ENCODE measurements at regions not wholly inside any gene's neighbourhood (a gene's known extent, or its start where the extent isn't known, plus 50 kb on each side); places are given as distances from the start of the nearest gene placed in this dataset.
"Not testable (repeated sequence)": the region's sequence is repeated elsewhere in the genome, so short reads cannot be mapped to it uniquely, and the experiment has no call there.

DNA sequence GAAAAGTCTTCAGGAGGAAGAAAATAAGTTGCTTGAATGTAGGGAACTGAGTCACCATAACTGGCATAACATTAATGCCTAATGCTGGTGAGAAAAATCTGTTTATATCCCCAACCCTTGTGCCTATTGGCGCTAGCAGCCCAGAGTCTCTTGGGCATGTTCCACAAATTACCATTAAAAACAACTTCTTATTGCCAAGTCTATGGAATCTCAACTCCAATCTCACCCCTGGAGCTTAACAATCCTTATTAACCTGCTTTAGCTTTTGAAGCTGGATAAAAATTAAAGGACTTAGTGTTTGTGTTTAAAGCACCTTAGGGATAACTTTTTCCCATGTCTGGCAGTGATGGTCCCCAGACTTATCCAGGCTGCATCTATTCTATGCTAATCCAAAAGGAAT, 143.0 kb downstream of the APIP start:
- no peak for DNase-seq
- 0 to 87% (median 17%) methylated on average over 1 of the region's 1 CpG for WGBS, 4 donors
- Histone ChIP-seq H3K36me3 (replicated peaks in 1 of 2) (no peaks in the 10 kb centered on the region), H3K4me1 (replicated peaks in 1 of 2) (no peaks in the 10 kb centered on the region), H3K9me3 (replicated peaks in 1 of 3) (no peaks in the 10 kb centered on the region), H3K27ac (no peak overlapping the region), H3K27me3 (no peaks in the 10 kb centered on the region), H3K4me3 (no peak overlapping the region)
- TF ChIP-seq, protein P1, sequence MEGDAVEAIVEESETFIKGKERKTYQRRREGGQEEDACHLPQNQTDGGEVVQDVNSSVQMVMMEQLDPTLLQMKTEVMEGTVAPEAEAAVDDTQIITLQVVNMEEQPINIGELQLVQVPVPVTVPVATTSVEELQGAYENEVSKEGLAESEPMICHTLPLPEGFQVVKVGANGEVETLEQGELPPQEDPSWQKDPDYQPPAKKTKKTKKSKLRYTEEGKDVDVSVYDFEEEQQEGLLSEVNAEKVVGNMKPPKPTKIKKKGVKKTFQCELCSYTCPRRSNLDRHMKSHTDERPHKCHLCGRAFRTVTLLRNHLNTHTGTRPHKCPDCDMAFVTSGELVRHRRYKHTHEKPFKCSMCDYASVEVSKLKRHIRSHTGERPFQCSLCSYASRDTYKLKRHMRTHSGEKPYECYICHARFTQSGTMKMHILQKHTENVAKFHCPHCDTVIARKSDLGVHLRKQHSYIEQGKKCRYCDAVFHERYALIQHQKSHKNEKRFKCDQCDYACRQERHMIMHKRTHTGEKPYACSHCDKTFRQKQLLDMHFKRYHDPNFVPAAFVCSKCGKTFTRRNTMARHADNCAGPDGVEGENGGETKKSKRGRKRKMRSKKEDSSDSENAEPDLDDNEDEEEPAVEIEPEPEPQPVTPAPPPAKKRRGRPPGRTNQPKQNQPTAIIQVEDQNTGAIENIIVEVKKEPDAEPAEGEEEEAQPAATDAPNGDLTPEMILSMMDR (IDR thresholded peaks at IDR 0.05), result no peak
- TF ChIP-seq POLR2A (IDR thresholded peaks at IDR 0.05), result no peak
- intact Hi-C loops (cut with DNase I), result no loop called here

DNA sequence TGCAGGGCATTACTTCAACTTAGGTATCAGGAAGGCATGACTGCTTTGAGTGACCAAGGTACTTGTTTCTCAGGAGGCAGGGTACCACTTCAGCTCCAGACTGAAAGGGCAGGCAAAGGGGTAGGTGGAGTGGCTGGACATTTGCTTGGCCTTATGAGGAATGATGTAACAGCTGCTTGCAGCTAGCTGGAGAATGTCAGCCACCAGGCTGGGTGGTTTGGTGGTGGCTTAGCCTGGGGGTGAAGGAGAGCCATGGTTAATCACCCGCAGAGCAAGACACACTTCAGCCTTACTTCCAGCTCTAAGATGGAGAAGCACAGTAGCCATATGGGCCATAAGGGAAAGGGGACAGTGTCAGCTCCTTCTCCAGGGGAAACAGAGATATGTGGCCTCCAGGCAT, 146.1 kb downstream of the APIP start:
- Histone ChIP-seq H3K9me3 (replicated peaks in 1 of 3) (no peaks in the 10 kb centered on the region), H3K27ac (no peak overlapping the region), H3K4me3 (no peak overlapping the region), H3K4me1 (replicated peaks in 1 of 2) (no peaks in the 10 kb centered on the region), H3K36me3 (replicated peaks in 1 of 2) (no peaks in the 10 kb centered on the region), H3K27me3 (no peaks in the 10 kb centered on the region)
- TF ChIP-seq, protein P1 (IDR thresholded peaks at IDR 0.05), result no peak
- no peak for TF ChIP-seq POLR2A (IDR thresholded peaks at IDR 0.05)
- 71 to 100% (median 97%) methylated on average over 1 of the region's 1 CpG for WGBS, 4 donors
- DNase-seq, result no peak
- intact Hi-C loops (cut with DNase I), result no loop called here

DNA sequence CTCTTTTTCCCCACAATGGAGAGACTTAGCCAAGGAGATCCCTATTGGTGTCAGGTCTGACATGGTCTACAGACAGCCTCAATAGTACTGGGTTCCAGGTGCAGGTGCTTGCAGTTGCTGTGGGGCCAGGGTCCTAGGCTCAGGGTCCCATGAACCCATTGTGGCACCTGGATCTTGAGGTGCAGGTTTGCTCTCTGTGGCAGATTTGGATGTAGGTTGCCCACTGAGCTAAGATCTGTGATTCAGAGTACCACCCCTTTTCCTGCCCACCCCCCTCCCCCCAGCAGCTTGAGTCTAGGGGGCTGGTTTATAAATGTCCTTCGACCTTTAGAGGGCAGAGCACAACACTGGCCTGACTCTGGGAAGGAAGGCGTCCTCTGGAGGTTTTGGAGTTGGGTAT, 147.0 kb downstream of the APIP start:
- Histone ChIP-seq H3K36me3 (replicated peaks in 1 of 2) (no peaks in the 10 kb centered on the region), H3K4me3 (no peak overlapping the region), H3K27me3 (no peaks in the 10 kb centered on the region), H3K9me3 (replicated peaks in 1 of 3) (no peaks in the 10 kb centered on the region), H3K4me1 (replicated peaks in 1 of 2) (no peaks in the 10 kb centered on the region), H3K27ac (no peak overlapping the region)
- DNase-seq, result no peak
- intact Hi-C loops (cut with DNase I), result no loop called here
- no peak for TF ChIP-seq POLR2A (IDR thresholded peaks at IDR 0.05)
- TF ChIP-seq, protein P1 (IDR thresholded peaks at IDR 0.05), result no peak
- 49 to 83% (median 81%) methylated on average over 2 of the region's 2 CpGs; no CpG with 5 or more reads in 1 of the 4 donors for WGBS, 4 donors

DNA sequence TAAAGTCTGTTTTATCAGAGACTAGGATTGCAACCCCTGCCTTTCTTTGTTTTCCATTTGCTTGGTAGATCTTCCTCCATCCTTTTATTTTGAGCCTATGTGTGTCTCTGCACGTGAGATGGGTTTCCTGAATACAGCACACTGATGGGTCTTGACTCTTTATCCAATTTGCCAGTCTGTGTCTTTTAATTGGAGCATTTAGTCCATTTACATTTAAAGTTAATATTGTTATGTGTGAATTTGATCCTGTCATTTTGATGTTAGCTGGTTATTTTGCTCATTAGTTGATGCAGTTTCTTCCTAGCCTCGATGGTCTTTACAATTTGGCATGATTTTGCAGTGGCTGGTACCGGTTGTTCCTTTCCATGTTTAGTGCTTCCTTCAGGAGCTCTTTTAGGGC, 141.7 kb downstream of the EHF start:
- H3K36me3 ChIP-seq (replicated peaks in 1 of 2); H3K27ac ChIP-seq; H3K4me3 ChIP-seq; H3K27me3 ChIP-seq; H3K9me3 ChIP-seq (replicated peaks in 1 of 3); intact Hi-C loops (cut with DNase I); H3K4me1 ChIP-seq (replicated peaks in 1 of 2); DNase-seq: not testable (repeated sequence)
- 75 to 88% methylated on average over 1 of the region's 3 CpGs; no CpG with 5 or more reads in 2 of the 4 donors for WGBS, 4 donors

DNA sequence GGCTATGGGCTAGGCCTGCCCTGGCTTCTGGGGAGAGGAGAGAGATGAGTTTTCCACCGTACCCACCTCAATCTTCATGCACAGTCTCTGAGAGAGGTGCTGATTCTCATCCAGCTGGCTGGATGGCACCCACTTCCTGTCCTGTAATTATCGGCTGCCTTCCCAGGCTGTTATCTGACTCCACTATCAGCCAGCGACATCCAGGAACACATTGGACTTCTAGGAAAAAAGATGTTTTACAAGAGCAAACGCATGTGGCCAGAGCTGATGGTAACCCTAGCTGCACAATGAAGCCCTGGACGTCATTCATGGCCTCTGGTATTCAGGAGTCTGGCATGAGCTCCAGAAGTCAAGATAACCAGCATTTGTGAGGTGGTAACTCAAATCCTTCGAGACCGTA, 137.4 kb downstream of the EHF start:
- 44 to 55% (median 51%) methylated on average over 7 of the region's 7 CpGs for WGBS, 4 donors

More for the DNA sequence above, 137.4 kb downstream of the EHF start:
- Histone ChIP-seq H3K27me3 (peaks cover 9% of the 10 kb centered on the region), H3K27ac (no peak overlapping the region), H3K4me3 (no peak overlapping the region), H3K9me3 (replicated peaks in 1 of 3) (no peaks in the 10 kb centered on the region), H3K4me1 (replicated peaks in 1 of 2) (no peaks in the 10 kb centered on the region), H3K36me3 (replicated peaks in 1 of 2) (no peaks in the 10 kb centered on the region)
- peak in 3 of 7 donors; percentile 24 to 72 (median 36) for DNase-seq
- intact Hi-C loops (cut with DNase I), result no loop called here
- TF ChIP-seq, protein P1 (IDR thresholded peaks at IDR 0.05), result no peak
- no peak for TF ChIP-seq POLR2A (IDR thresholded peaks at IDR 0.05)

Measured in adrenal gland (tissue), 9 donors.